ENCODE measurements at regions not wholly inside any gene's neighbourhood (a gene's known extent, or its start where the extent isn't known, plus 50 kb on each side); places are given as distances from the start of the nearest gene placed in this dataset.

DNA sequence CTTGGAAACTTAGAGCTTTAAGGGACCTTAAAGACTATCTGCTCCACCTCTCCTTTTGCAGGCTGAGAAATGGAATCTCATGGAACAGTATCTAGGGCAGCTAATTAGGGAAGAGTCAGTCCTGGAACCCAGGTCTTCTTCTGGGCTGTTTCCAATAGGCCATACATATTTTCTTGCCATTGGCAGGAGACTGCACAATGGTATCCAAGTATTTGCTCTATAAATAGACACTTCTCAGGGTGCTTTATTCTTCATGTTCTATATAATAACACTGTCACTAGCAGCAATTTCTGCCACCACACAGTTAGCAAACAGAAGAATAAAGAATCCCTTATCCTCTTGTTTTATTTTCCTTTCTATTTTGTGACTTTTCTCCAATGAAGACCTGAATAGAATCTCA lies 291.7 kb downstream of the C4orf33 start:
- no peak for TF ChIP-seq POLR2A (IDR thresholded peaks at IDR 0.05; ENCODE audit: low read depth, low read length)
- no peak for TF ChIP-seq POLR2AphosphoS5 (IDR thresholded peaks at IDR 0.05; ENCODE audit: low read depth, low read length)
- no peak for TF ChIP-seq TAF1 (IDR thresholded peaks at IDR 0.05; ENCODE audit: low read depth, low read length)

All from GM12891 (cell line).